Adrenal gland (tissue), 5 donors: ENCODE measurements at regions not wholly inside any gene's neighbourhood (a gene's known extent, or its start where the extent isn't known, plus 50 kb on each side); places are given as distances from the start of the nearest gene placed in this dataset.

Experiments used
- POLR2A ChIP-seq, 2 donors: fragments of 450-650 bp; IDR thresholded peaks; one replicate each; pipeline ENCODE4 v1.6.1; 2017; ENCODE audit warnings: antibody characterized with exemption in 2 of 2, mild to moderate bottlenecking in 2 of 2, moderate library complexity in 1 of 2
- TF ChIP-seq, protein P1 (sequence below), 6 experiments: fragments of 450-650 bp in 4 of 6; fragments of 200-600 bp in 2 of 6; sonication (generic) in 1 of 6; IDR thresholded peaks; 1 replicate in 5 of 6; 2 replicates in 1 of 6; pipeline versions ENCODE4 v1.5.1 to v1.8.0; 2016 to 2021; ENCODE audit warnings: antibody characterized with exemption in 6 of 6, mild to moderate bottlenecking in 2 of 6, moderate library complexity in 1 of 6
- donor health status: DM: no; HTN: no; CAD: no.

DNA sequence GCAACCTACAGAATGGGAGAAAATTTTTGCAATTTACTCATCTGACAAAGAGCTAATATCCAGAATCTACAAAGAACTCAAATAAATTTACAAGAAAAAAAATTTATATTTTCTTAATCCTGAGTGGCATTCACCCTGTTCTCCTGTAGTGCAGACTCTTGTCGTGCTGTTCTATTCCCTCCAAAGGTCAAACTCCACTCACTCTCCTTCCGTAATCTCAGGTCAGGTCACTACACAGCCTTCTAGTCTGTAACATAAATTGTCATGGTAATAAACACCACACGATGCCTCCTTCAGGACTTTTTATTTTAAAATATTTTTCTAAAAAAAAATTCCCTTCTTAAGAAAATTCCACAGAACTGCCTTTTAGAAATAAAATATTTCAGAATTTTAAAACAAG, 417.9 kb upstream of the GCFC2 start:
- TF ChIP-seq, protein P1, sequence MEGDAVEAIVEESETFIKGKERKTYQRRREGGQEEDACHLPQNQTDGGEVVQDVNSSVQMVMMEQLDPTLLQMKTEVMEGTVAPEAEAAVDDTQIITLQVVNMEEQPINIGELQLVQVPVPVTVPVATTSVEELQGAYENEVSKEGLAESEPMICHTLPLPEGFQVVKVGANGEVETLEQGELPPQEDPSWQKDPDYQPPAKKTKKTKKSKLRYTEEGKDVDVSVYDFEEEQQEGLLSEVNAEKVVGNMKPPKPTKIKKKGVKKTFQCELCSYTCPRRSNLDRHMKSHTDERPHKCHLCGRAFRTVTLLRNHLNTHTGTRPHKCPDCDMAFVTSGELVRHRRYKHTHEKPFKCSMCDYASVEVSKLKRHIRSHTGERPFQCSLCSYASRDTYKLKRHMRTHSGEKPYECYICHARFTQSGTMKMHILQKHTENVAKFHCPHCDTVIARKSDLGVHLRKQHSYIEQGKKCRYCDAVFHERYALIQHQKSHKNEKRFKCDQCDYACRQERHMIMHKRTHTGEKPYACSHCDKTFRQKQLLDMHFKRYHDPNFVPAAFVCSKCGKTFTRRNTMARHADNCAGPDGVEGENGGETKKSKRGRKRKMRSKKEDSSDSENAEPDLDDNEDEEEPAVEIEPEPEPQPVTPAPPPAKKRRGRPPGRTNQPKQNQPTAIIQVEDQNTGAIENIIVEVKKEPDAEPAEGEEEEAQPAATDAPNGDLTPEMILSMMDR (IDR thresholded peaks at IDR 0.05), result no peak
- no peak for TF ChIP-seq POLR2A (IDR thresholded peaks at IDR 0.05)
